ENCODE measurements at regions not wholly inside any gene's neighbourhood (a gene's known extent, or its start where the extent isn't known, plus 50 kb on each side); places are given as distances from the start of the nearest gene placed in this dataset.

DNA sequence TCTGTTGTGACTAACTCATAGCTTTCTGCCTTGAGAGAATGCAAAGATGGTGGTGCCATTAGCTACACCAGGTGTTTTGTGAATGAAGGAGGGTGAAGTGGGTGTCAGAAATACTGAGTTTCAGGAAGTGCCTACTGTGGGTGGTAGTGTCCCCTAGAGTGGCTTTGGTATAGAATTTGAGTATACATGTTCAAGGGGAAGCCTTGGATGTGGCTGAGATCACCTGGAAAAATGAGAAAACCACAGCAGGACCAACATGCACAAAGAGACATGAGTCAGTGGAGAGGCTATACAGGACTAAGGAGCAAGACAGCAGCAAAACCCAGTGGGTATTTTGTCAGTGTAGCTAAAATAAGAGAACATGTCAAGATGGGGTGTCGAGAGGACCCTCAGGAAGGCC lies 204.3 kb upstream of the TBL1X start:
- H3K27ac ChIP-seq, result no peak overlapping the region
- H3K27me3 ChIP-seq, result no peaks in the 10 kb centered on the region
- no peak overlapping the region for H2AFZ ChIP-seq (replicated peaks)
- Mint-ChIP-seq H3K9me3 (no peaks in the 10 kb centered on the region), H3K27me3 (ENCODE audit: insufficient read depth, low read depth) (peaks cover 8% of the 10 kb centered on the region), H3K4me1 (no peaks in the 10 kb centered on the region), H3K36me3 (no peaks in the 10 kb centered on the region), H3K4me3 (no peak overlapping the region), H3K27ac (no peak overlapping the region)
- H3K9ac ChIP-seq, result no peak overlapping the region
- H4K20me1 ChIP-seq (ENCODE audit: low read depth), result no peaks in the 10 kb centered on the region
- H3K9me3 ChIP-seq (ENCODE audit: low read depth), result peaks cover 6% of the 10 kb centered on the region
- H3F3A ChIP-seq (ENCODE audit: low read depth), result no peaks in the 10 kb centered on the region
- H3K79me2 ChIP-seq (ENCODE audit: low read depth), result no peaks in the 10 kb centered on the region
- TF ChIP-seq CTCF (IDR thresholded peaks at IDR 0.05) (no peak), EZH2phosphoT487 (IDR thresholded peaks at IDR 0.05) (no peak), EZH2 (IDR thresholded peaks at IDR 0.05) (no peak)
- H3K4me2 ChIP-seq, result no peak overlapping the region
- DNase-seq (ENCODE audit: low spot score), result no peak
- no peaks in the 10 kb centered on the region for H3K4me1 ChIP-seq
- no peaks in the 10 kb centered on the region for H3K36me3 ChIP-seq
- no peak overlapping the region for H3K4me3 ChIP-seq

DNA sequence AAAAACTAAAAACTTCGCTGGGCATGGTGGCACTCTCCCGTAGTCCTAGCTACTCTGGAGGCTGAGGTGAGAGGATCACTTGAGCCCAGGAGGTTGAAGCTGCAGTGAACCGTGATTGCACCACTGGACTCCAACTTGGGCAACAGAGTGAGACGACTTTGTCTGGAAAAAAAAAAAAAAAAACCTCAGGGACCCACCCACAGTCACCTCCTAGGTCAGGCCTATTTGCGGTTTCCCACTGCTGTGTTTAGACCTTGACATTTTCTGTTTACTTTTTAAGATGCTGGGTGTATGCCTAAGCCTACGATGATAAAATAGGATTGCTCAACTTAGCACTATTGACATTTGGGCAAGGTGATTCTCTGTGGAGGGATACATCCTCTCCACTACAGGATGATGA lies 197.4 kb upstream of the TBL1X start:
- no peak overlapping the region for H3K4me2 ChIP-seq
- no peaks in the 10 kb centered on the region for H3K27me3 ChIP-seq
- H3K9ac ChIP-seq, result no peak overlapping the region
- no peaks in the 10 kb centered on the region for H3K9me3 Mint-ChIP-seq
- H3K9me3 ChIP-seq (ENCODE audit: low read depth), result no peaks in the 10 kb centered on the region
- H3K27ac Mint-ChIP-seq, result no peak overlapping the region
- H3K36me3 Mint-ChIP-seq, result no peaks in the 10 kb centered on the region
- H3K4me1 ChIP-seq, result no peaks in the 10 kb centered on the region
- no peaks in the 10 kb centered on the region for H3K36me3 ChIP-seq
- no peaks in the 10 kb centered on the region for H3F3A ChIP-seq (ENCODE audit: low read depth)
- peaks cover 6% of the 10 kb centered on the region for H3K27me3 Mint-ChIP-seq (ENCODE audit: insufficient read depth, low read depth)
- TF ChIP-seq CTCF (IDR thresholded peaks at IDR 0.05) (no peak), EZH2 (IDR thresholded peaks at IDR 0.05) (no peak), EZH2phosphoT487 (IDR thresholded peaks at IDR 0.05) (no peak)
- no peaks in the 10 kb centered on the region for H3K79me2 ChIP-seq (ENCODE audit: low read depth)
- no peaks in the 10 kb centered on the region for H3K4me1 Mint-ChIP-seq
- H4K20me1 ChIP-seq (ENCODE audit: low read depth), result no peaks in the 10 kb centered on the region
- H3K27ac ChIP-seq, result no peak overlapping the region
- H3K4me3 Mint-ChIP-seq, result no peak overlapping the region
- H3K4me3 ChIP-seq, result no peak overlapping the region
- DNase-seq (ENCODE audit: low spot score), result no peak
- H2AFZ ChIP-seq (replicated peaks), result no peak overlapping the region

GRCh38 chrX:9269134-9269533 lies 195.7 kb upstream of the TBL1X start:
- Mint-ChIP-seq H3K36me3 (no peaks in the 10 kb centered on the region), H3K4me3 (no peak overlapping the region), H3K27me3 (ENCODE audit: insufficient read depth, low read depth) (no peaks in the 10 kb centered on the region), H3K27ac (no peak overlapping the region), H3K9me3 (peaks cover 2% of the 10 kb centered on the region), H3K4me1 (no peaks in the 10 kb centered on the region)
- no peaks in the 10 kb centered on the region for H4K20me1 ChIP-seq (ENCODE audit: low read depth)
- TF ChIP-seq EZH2phosphoT487 (IDR thresholded peaks at IDR 0.05) (no peak), EZH2 (IDR thresholded peaks at IDR 0.05) (no peak), CTCF (IDR thresholded peaks at IDR 0.05) (no peak)
- H3K4me3 ChIP-seq, result no peak overlapping the region
- no peak overlapping the region for H3K4me2 ChIP-seq
- H3K36me3 ChIP-seq, result no peaks in the 10 kb centered on the region
- no peak overlapping the region for H3K27ac ChIP-seq
- no peaks in the 10 kb centered on the region for H3K79me2 ChIP-seq (ENCODE audit: low read depth)
- no peaks in the 10 kb centered on the region for H3K27me3 ChIP-seq
- DNase-seq (ENCODE audit: low spot score), result no peak
- no peaks in the 10 kb centered on the region for H3K4me1 ChIP-seq
- H3K9me3 ChIP-seq (ENCODE audit: low read depth), result no peaks in the 10 kb centered on the region
- no peaks in the 10 kb centered on the region for H3F3A ChIP-seq (ENCODE audit: low read depth)
- H2AFZ ChIP-seq (replicated peaks), result no peak overlapping the region
- no peak overlapping the region for H3K9ac ChIP-seq

Measured in neural progenitor cell (in vitro differentiated cells).